ENCODE measurements at regions not wholly inside any gene's neighbourhood (a gene's known extent, or its start where the extent isn't known, plus 50 kb on each side); places are given as distances from the start of the nearest gene placed in this dataset.

GRCh38 chr3:74880237-74880636 is 265.8 kb upstream of the CNTN3 start:
- no peak for TF ChIP-seq CTCF (IDR thresholded peaks at IDR 0.05; ENCODE audit: insufficient read depth, low read depth, low read length)
- no peak for TF ChIP-seq EZH2 (IDR thresholded peaks at IDR 0.05; ENCODE audit: insufficient read depth, low read length)

Data from astrocyte (in vitro differentiated cells and primary cell).